HG02642 (cell line): ENCODE measurements at regions not wholly inside any gene's neighbourhood (a gene's known extent, or its start where the extent isn't known, plus 50 kb on each side); places are given as distances from the start of the nearest gene placed in this dataset.
"Not testable (repeated sequence)": the region's sequence is repeated elsewhere in the genome, so short reads cannot be mapped to it uniquely, and the experiment has no call there.

Experiments
- ATAC-seq: cut with Tn5 transposase; IDR thresholded peaks from one replicate; pipeline ENCODE4 v1.9.1; 2021; ENCODE audit warnings: mild to moderate bottlenecking; ENCODE audit not compliant: unreplicated experiment, poor library complexity

GRCh38 chr1:30535595-30536325 lies 187.6 kb downstream of the MATN1 start:
- ATAC-seq, result no peak

DNA sequence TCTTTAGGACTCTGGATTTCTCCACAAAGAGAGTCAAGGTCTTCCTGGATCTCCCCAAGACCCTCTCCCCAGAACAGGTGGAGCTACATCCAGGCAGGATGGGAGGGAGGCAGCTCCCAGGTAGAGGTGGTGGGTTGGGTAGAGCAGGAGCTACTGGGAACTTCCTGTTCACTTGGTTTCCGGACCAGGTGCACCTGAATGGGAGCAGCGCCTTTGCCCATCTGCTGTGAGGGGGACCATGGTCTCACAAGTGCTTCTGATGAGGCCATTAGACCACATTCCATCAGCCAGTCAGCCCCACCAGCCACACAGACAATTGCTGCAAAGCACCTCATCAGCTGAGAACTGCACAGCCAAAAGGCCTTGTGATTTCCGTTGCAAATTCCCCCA lies 188.8 kb downstream of the MATN1 start:
- ATAC-seq, result no peak

DNA sequence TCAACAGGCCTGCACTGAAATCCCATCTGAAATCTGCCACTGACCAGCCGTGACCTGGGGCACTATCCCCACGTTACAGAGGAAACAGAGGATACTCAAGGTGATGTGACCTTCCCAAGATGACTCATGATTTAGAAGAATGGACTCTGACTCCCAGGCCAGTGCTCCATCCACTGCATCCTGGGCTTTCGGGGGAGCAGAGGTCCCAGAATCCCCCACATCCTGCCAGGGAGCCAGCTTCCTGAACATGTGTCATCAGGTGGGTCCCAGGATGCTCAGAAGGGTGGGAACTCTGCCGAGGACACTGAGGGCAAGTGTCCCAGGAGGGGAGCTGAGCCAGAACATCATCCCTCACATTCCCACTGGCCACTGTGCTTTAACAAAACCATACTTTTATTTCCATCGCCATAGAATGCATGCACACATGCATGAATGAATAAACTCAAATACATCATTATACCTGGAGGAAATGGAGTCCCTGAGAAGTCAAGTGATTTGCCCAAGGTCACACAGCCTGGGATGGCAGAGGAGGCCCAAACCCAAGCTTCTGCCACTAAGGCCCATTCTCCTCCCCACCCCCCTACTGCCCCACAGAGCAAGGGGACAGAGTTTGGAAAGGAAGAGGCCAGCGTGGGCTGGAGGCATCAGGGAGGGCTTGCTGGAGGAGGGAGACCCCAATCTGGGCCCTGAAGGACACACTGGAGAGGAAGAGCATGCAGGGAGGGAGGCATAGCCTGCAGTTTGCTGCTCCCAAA lies 189.4 kb downstream of the MATN1 start:
- no peak for ATAC-seq

GRCh38 chr1:30533141-30533540 lies 190.2 kb downstream of the MATN1 start:
- no peak for ATAC-seq

- no peak for ATAC-seq
Observed at GRCh38 chr1:30532621-30533020, 190.8 kb downstream of the MATN1 start.

DNA sequence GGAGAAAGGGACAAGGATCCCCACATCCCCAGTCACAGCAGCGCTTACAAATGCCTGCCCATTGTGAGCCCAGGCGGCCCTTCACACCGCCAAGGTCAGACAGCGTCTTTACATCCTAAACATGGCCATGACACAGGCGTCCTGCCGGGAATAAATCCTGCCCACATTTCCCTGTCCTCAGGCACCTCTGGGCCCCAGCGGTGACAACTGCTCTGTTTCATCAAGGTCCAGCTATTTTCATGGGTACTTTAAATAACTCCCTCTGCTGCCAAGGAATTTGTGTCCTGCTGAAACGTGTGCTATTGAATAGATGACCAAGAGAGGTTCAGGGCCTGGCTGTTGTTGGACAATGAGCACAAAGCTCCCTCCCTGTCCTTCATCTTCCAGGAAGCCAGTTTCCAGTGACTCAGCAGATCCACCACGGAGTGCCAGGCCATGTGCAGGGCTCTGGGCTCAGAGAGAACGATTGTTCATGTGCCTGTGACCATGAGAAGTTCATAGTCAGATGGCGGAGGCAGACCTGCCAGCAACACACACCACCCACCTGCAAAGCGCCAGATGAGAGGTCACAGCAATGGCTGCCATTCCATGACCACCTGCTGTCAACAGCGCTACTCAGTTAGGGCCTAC lies 195.8 kb downstream of the MATN1 start:
- ATAC-seq, result no peak

- ATAC-seq, result no peak
Observed at GRCh38 chr1:30526652-30527345, 196.6 kb downstream of the MATN1 start.

GRCh38 chr1:30525971-30526651 lies 197.3 kb downstream of the MATN1 start:
- no peak for ATAC-seq

DNA sequence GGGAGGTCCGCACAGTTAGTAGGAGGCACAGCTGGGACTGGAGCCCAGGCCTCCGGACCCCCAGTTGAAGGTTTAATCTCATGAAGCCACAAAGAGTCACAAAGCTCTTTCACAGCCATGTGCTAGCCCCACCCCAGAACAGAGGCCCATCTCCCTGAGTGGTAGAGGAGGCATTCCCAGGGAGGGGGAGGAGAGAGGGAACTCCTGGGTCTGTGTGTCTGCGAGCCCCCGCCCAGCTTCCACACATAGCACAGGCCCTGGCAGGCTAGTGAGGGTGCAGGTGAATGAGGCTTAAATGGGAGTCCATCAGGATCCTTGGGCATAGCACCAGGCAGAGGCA lies 197.8 kb downstream of the MATN1 start:
- ATAC-seq, result no peak

DNA sequence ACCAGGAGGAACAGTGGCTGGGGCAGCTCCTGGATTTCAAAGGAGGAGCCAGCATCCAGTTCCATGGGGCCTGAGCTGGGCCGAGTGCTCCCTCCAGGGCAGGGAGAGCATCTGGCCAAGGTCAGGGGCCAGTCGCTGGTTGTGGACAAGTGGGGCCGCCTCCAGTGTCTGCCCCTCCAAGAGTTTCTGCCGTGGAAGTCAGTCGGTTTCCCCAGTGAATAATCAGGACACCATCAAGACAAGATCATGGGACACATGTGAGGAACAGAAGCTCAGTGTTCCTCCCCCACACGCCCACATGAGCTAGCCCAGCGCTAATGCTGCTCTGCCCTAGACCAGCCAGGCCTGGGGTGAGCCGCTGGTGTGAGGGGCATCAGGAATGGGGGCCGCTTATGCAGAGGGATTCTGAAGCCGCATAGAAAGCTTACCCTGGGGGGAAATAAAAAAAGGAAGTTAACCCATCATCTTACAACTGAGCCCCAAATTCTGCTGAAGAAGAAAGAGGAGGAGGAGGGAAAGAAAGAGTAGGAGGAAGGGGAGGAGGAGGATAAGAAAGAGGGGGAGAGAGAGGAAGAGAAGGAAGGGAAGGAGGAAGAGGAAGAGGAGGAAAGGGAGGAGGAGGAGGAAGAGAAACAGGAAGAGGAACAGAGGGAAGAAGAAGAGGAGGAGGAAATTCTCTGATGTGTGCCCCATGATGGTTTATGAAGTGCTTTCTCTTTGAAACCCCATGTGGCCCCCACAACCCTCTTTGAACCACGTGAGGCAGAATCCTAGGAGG lies 198.4 kb downstream of the MATN1 start:
- ATAC-seq, result no peak

DNA sequence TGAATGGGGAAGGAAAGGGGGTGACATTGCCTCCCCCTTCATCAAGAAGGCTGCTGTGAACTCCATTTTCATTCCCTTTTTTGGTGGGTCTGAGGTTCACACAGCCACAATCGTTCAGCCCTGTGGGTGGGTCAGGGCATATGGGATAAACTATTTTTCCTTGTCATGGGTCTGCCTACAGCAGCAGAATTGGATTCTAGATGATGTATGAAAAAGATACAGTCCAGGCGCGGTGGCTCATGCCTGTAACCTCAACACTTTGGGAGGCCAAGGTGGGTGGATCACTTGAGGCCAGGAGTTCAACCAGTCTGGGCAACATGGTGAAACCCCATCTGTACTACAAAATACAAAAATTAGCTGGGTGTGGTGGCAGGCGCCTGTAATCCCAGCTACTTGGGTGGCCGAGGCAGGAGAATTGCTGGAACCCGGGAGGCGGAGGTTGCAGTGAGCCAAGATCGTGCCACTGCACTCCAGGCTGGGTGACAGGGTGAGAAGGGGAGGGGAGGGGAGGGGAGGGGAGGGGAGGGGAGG lies 199.3 kb downstream of the MATN1 start:
- ATAC-seq, result not testable (repeated sequence)

DNA sequence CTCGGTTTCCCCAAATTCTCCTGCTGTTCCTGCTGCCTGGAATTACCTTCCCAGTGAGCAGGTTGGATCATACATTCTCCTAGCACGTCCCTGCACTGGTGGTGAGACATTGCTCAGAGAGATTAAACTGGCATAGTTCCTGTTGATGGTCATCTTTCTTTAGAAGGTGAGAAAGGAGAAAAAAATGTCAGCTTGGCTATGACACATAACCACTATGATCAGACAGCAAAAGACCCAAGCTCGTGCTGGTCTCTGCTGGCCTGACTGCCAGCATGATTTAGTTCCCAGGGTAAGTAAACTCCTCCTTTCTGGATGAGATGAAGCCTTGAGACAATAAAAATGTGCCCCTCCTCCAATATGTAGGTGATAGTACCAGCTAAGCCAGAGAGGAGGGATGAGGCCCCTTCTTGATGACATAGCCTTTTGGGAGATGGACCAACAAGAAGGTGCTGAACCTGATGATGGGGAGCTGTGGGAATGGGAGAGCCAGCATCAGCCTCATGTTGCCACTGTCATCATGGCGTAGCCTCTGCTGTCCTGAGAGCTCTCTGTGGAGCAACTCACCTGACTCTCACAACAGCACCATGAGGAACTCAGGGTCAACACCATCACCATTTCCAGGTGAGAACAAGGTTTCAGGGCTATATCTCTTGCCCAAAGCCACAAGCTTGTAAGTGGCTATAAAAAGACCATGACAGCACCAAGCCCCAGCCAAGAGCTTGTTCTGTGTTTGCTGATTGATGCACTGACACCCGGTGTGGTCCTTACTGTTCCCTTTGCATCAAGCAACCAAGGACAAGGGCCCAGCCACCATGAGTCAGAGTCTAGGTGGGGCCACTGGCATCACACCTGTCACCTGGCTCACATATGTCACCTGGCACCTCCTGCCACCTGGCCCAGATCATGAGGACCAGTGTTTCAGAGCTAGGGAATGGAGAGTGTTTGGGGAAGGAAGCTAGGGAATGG lies 200.0 kb downstream of the MATN1 start:
- no peak for ATAC-seq

- ATAC-seq, result no peak
Observed at GRCh38 chr1:30522031-30523004, 201.1 kb downstream of the MATN1 start.

DNA sequence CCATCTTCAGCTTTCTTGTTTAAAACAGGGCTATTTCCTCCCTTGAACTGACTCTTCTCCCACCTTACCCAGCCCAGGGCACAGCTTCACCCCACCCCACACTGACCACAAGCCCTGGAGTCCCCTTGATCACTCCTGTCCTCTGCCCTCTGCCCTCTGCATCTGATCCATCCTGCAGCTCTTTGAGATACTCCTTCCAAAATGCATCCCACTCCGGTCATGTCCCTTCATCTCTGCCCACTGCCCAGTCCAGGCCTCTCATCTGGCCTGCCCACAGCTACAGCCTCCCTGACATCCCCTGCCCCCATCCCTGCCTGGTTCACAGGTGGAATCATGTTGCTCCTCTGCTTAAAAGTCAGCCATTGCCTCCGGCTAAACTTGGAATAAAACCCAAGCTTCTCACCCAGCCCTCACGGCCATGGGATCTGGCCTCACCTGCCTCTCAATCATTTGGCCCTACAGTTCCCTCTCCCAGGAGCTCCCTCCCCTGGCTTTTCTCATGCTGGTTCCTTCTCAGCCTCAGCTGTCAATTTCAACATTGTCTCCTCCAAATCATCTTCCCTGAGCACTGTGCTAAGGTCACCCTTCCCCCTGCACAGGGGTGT lies 202.0 kb downstream of the MATN1 start:
- ATAC-seq, result no peak

DNA sequence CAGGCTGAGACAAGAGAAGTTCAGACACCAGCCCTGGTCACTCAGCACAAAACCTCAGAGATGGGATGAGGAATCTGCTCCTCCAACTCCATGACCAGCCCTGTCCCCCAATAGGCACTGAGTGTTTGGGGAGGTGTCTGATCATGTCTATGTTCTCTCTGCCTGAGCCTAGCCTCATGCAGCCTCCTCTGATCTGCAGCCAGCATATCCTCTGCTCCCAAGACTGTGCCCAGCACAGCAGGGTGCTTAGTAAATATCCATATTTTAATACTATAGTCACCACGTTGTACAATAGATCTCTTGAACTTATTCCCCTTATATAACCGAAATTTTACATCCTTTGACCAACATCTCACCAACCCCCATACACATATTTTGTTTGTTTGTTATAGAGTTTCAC lies 202.9 kb downstream of the MATN1 start:
- no peak for ATAC-seq

GRCh38 chr1:30519201-30519763 lies 204.1 kb downstream of the MATN1 start:
- ATAC-seq, result no peak
